PC-3 (cell line): ENCODE measurements at regions not wholly inside any gene's neighbourhood (a gene's known extent, or its start where the extent isn't known, plus 50 kb on each side); places are given as distances from the start of the nearest gene placed in this dataset.
"Not testable (repeated sequence)": the region's sequence is repeated elsewhere in the genome, so short reads cannot be mapped to it uniquely, and the experiment has no call there.

Experiments
- ATAC-seq: fragments of 200-7000 bp; cut with Tn5 transposase; 2 replicates; pipeline ENCODE4 v1.9.1; 2020; ENCODE audit warnings: mild to moderate bottlenecking, moderate library complexity
- BruUV-seq: library from RNA; stranded (reverse); fragments of 400-500 nt; replicated peaks from 2 replicates; lab custom pipeline; 2021; lab: Mats Ljungman, UMichigan
- CTCF ChIA-PET: fragments of 300-600 bp; sonication (Branson Sonifier 250); formaldehyde crosslinking; loops from one replicate; lab custom pipeline; 2022; ENCODE audit warnings: antibody characterized with exemption; lab: Charles Lee
- POLR2A ChIA-PET: fragments of 300-600 bp; sonication (Branson Sonifier 250); formaldehyde crosslinking; loops from one replicate; lab custom pipeline; 2022; ENCODE audit warnings: antibody characterized with exemption; ENCODE audit not compliant: unreplicated experiment; lab: Charles Lee
- DNase-seq: peaks from one replicate; pipeline ENCODE4 v3.0.0-alpha.2; 2015
- H2AFZ ChIP-seq: fragments of 300-600 bp; sonication (generic); 2 replicates; pipeline ENCODE4 v1.6.0; 2016; ENCODE audit warnings: antibody characterized with exemption, low read length
- H3F3A ChIP-seq: fragments of 300-600 bp; sonication (generic); one replicate; pipeline ENCODE4 v1.6.0; 2017; ENCODE audit warnings: antibody characterized with exemption, low read length, control low read depth, mild to moderate bottlenecking; ENCODE audit not compliant: unreplicated experiment
- H3K27ac ChIP-seq: fragments of 300-600 bp; sonication (generic); 2 replicates; pipeline ENCODE4 v1.5.1; 2016; ENCODE audit warnings: mild to moderate bottlenecking, low read length
- H3K27me3 ChIP-seq: fragments of 300-600 bp; sonication (generic); 2 replicates; pipeline ENCODE4 v1.6.1; 2016; ENCODE audit warnings: low read length, mixed read lengths
- H3K36me3 ChIP-seq: fragments of 300-600 bp; sonication (generic); 2 replicates; pipeline ENCODE4 v1.6.1; 2016; ENCODE audit warnings: low read depth, mixed run types, low read length, mixed read lengths
- H3K4me1 ChIP-seq: fragments of 300-600 bp; sonication (generic); 2 replicates; pipeline ENCODE4 v1.5.1; 2016; ENCODE audit warnings: low read length; ENCODE audit not compliant: insufficient read depth
- H3K4me2 ChIP-seq: fragments of 300-600 bp; sonication (generic); 2 replicates; pipeline ENCODE4 v1.6.0; 2016; ENCODE audit warnings: low read length
- H3K4me3 ChIP-seq: fragments of 300-600 bp; sonication (generic); 2 replicates; pipeline ENCODE4 v1.5.1; 2016; ENCODE audit warnings: mild to moderate bottlenecking, low read length, mixed read lengths
- H3K79me2 ChIP-seq: fragments of 300-600 bp; sonication (generic); 2 replicates; pipeline ENCODE4 v1.6.1; 2017; ENCODE audit warnings: low read length, mixed read lengths
- H3K9ac ChIP-seq: fragments of 300-600 bp; sonication (generic); 2 replicates; pipeline ENCODE4 v1.6.0; 2016; ENCODE audit warnings: mild to moderate bottlenecking, low read length
- H3K9me2 ChIP-seq: fragments of 300-600 bp; sonication (generic); replicated peaks from 2 replicates; pipeline ENCODE4 v1.6.1; 2016; ENCODE audit warnings: mixed run types, low read length, mixed read lengths
- H3K9me3 ChIP-seq: fragments of 300-600 bp; sonication (generic); 2 replicates; pipeline ENCODE4 v1.6.1; 2016; ENCODE audit warnings: low read length, mixed read lengths
- H4K20me1 ChIP-seq: fragments of 300-600 bp; sonication (generic); 2 replicates; pipeline ENCODE4 v1.6.1; 2016; ENCODE audit warnings: low read length, mixed read lengths
- CTCF ChIP-seq: fragments of 300-600 bp; sonication (generic); conservative IDR thresholded peaks from 2 replicates; pipeline ENCODE4 v1.5.1; 2017; ENCODE audit warnings: antibody characterized with exemption, low read depth, mild to moderate bottlenecking, low read length
- EZH2 ChIP-seq: fragments of 300-600 bp; sonication (generic); IDR thresholded peaks from one replicate; pipeline ENCODE4 v1.6.1; 2017; ENCODE audit warnings: antibody characterized with exemption, mild to moderate bottlenecking, low read length; ENCODE audit not compliant: unreplicated experiment
- EZH2phosphoT487 ChIP-seq: fragments of 300-600 bp; sonication (generic); IDR thresholded peaks from 2 replicates; pipeline ENCODE4 v1.6.1; 2018; ENCODE audit warnings: mild to moderate bottlenecking, antibody characterized with exemption, low read length, borderline replicate concordance
- intact Hi-C: fragments of 100-400 bp; cut with micrococcal nuclease; formaldehyde crosslinking; loops from 2 replicates; pipeline ENCODE4 v1.9.0; 2023

DNA sequence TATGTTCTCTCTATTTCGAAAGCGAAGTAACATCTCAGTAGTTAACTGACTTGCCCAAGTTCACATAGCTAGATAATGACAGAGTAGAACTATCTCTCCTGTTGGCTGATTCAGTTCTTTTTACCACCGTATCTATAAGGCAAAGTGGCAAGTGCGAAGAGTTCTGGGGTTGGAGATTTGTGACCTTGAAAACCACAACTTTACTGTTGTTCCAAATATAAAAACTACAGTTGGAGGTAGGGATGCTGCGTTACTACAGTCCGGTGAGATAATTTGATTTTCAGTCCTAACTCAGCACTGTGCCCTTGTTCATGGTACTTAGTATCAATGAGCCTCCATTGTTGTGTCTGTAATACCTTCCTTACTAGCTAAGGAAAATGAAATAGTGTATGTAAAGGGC, 71.2 kb upstream of the GOLGA8B start:
- Histone ChIP-seq H4K20me1 (no peaks in the 10 kb centered on the region), H3K27ac (no peak overlapping the region), H3K4me2 (no peak overlapping the region), H3K9me2 (no peaks in the 10 kb centered on the region), H3K27me3 (peaks cover 4% of the 10 kb centered on the region; the same call in 1 of the 2 replicates), H3K79me2 (no peaks in the 10 kb centered on the region), H3K9me3 (no peaks in the 10 kb centered on the region), H3K4me1 (no peaks in the 10 kb centered on the region), H3K9ac (no peak overlapping the region), H3K4me3 (no peak overlapping the region), H2AFZ (no peak overlapping the region), H3K36me3 (no peaks in the 10 kb centered on the region), H3F3A (no peaks in the 10 kb centered on the region)
- BruUV-seq, result no TSS peak
- DNase-seq, result no peak
- CTCF ChIA-PET, result no interaction called here
- no peak for TF ChIP-seq EZH2phosphoT487
- TF ChIP-seq EZH2, result no peak
- TF ChIP-seq CTCF, result no peak
- ATAC-seq, result no peak
- intact Hi-C loops, result no loop called here
- POLR2A ChIA-PET, result no interaction called here

DNA sequence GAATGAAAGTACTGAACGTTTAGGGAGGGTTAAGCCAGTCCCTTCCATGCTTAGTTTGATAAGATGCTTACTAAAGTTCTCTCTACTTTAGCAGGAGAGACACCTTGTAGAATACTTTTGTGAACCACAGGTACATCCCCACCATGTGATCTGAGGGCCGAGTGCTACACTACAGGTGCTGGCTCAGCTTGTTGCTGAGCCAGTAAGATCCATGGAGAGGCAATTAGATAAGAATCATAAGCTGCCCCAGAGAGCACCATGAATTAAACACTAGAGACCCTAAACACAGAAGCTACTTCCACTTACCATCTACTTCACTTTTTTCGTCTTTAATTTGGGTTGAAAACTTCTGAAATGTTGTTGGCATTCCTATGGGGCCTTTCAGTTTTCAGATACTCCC, 70.5 kb upstream of the GOLGA8B start:
- no peak for ATAC-seq
- H3K9ac ChIP-seq, result no peak overlapping the region
- no peak overlapping the region for H3K27ac ChIP-seq
- H3K36me3 ChIP-seq, result no peaks in the 10 kb centered on the region
- no peak overlapping the region for H3K4me3 ChIP-seq
- TF ChIP-seq CTCF (no peak), EZH2phosphoT487 (no peak), EZH2 (no peak)
- H3K4me2 ChIP-seq, result no peak overlapping the region
- no peaks in the 10 kb centered on the region for H3K9me2 ChIP-seq
- no peaks in the 10 kb centered on the region for H4K20me1 ChIP-seq
- no peaks in the 10 kb centered on the region for H3K79me2 ChIP-seq
- H3K27me3 ChIP-seq, result peaks cover 4% of the 10 kb centered on the region; the same call in 1 of the 2 replicates
- no TSS peak for BruUV-seq
- H2AFZ ChIP-seq, result no peak overlapping the region
- ChIA-PET CTCF (no interaction called here), POLR2A (no interaction called here)
- no peaks in the 10 kb centered on the region for H3K9me3 ChIP-seq
- no peaks in the 10 kb centered on the region for H3F3A ChIP-seq
- intact Hi-C loops, result no loop called here
- DNase-seq, result no peak
- H3K4me1 ChIP-seq, result no peaks in the 10 kb centered on the region

DNA sequence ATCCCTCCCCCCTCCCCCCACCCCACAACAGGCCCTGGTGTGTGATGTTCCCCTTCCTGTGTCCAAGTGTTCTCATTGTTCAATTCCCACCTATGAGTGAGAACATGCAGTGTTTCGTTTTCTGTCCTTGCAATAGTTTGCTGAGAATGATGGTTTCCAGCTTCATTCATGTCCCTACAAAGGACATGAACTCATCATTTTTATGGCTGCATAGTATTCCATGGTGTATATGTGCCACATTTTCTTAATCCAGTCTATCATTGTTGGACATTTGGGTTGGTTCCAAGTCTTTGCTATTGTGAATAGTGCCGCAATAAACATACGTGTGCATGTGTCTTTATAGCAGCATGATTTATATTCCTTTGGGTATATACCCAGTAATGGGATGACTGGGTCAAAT, 69.9 kb upstream of the GOLGA8B start:
- H3K9me2 ChIP-seq, H3K9ac ChIP-seq, H3K4me1 ChIP-seq, H3K4me2 ChIP-seq, H3K27me3 ChIP-seq, CTCF ChIA-PET, H3K36me3 ChIP-seq, H2AFZ ChIP-seq, BruUV-seq, intact Hi-C loops, POLR2A ChIA-PET, DNase-seq, H3F3A ChIP-seq, H3K79me2 ChIP-seq, ATAC-seq, H3K27ac ChIP-seq, H3K9me3 ChIP-seq, H3K4me3 ChIP-seq, H4K20me1 ChIP-seq: not testable (repeated sequence)
